Thymus (tissue), 11 donors: ENCODE measurements at regions not wholly inside any gene's neighbourhood (a gene's known extent, or its start where the extent isn't known, plus 50 kb on each side); places are given as distances from the start of the nearest gene placed in this dataset.

Experiments used
- DNase-seq, 9 donors: peaks; one replicate each; pipeline ENCODE4 v3.0.0-alpha.2; 2013; ENCODE audit warnings: low spot score in 9 of 9, low read depth in 6 of 9, missing footprints in 1 of 9
- H3K27ac ChIP-seq, 2 donors: one replicate each; pipeline ENCODE4 v1.5.1; 2013; ENCODE audit warnings: control low read depth in 1 of 2, low read depth in 1 of 2, low read length in 1 of 2, mild to moderate bottlenecking in 1 of 2, moderate library complexity in 1 of 2
- H3K27me3 ChIP-seq, 2 donors: one replicate each; pipeline ENCODE4 v1.5.1; 2013; ENCODE audit warnings: low read length in 1 of 2; ENCODE audit not compliant: control insufficient read depth in 2 of 2, insufficient read depth in 1 of 2
- H3K36me3 ChIP-seq, 2 donors: one replicate each; pipeline ENCODE4 v1.5.1; 2013; ENCODE audit warnings: low read length in 1 of 2, mild to moderate bottlenecking in 1 of 2, moderate library complexity in 1 of 2; ENCODE audit not compliant: control insufficient read depth in 2 of 2, insufficient read depth in 2 of 2
- H3K4me1 ChIP-seq, 2 donors: one replicate each; pipeline ENCODE4 v1.5.1; 2013; ENCODE audit warnings: low read length in 2 of 2; ENCODE audit not compliant: control insufficient read depth in 2 of 2, insufficient read depth in 2 of 2
- H3K4me3 ChIP-seq, 2 donors: one replicate each; pipeline ENCODE4 v1.5.1; 2013; ENCODE audit warnings: low read length in 2 of 2, control low read depth in 1 of 2, mild to moderate bottlenecking in 1 of 2
- H3K9me3 ChIP-seq, 2 donors: one replicate each; pipeline ENCODE4 v1.5.1; 2013; ENCODE audit warnings: low read length in 1 of 2, mild to moderate bottlenecking in 1 of 2; ENCODE audit not compliant: control insufficient read depth in 2 of 2, insufficient read depth in 1 of 2
- WGBS: extraction: QIAGEN DNeasy Blood & Tissue Kit; methylation state at CpG from one replicate; pipeline ENCODE4 v1.1.7; 2013; 5-methylcytosine and 5-hydroxymethylcytosine counted together
- donor health status: healthy.

GRCh38 chr19:34847393-34847792 lies 74.4 kb upstream of the ZNF599 start:
- Histone ChIP-seq H3K36me3 (no peaks in the 10 kb centered on the region), H3K4me1 (no peaks in the 10 kb centered on the region), H3K27me3 (no peaks in the 10 kb centered on the region), H3K9me3 (no peaks in the 10 kb centered on the region), H3K4me3 (no peak overlapping the region), H3K27ac (no peak overlapping the region)
- no peak for DNase-seq
- WGBS, result 77% methylated on average over 6 of the region's 6 CpGs

GRCh38 chr19:34844277-34844676 lies 71.3 kb upstream of the ZNF599 start:
- Histone ChIP-seq H3K27ac (no peak overlapping the region), H3K4me3 (no peak overlapping the region), H3K9me3 (no peaks in the 10 kb centered on the region), H3K36me3 (no peaks in the 10 kb centered on the region), H3K4me1 (no peaks in the 10 kb centered on the region), H3K27me3 (peaks cover 0 to 4% of the 10 kb centered on the region in 2 donors)
- DNase-seq, result no peak
- 95% methylated on average over 5 of the region's 5 CpGs for WGBS

- no peak overlapping the region for H3K4me3 ChIP-seq
- WGBS, result 99% methylated on average over 10 of the region's 10 CpGs
- DNase-seq, result no peak
- no peak overlapping the region for H3K27ac ChIP-seq
- H3K27me3 ChIP-seq, result peaks cover 0 to 19% of the 10 kb centered on the region in 2 donors
- H3K4me1 ChIP-seq, result no peaks in the 10 kb centered on the region
- H3K9me3 ChIP-seq, result no peaks in the 10 kb centered on the region
- H3K36me3 ChIP-seq, result no peaks in the 10 kb centered on the region
Measured at GRCh38 chr19:34841780-34842179, 68.8 kb upstream of the ZNF599 start.

GRCh38 chr19:34838753-34839431 lies 65.9 kb upstream of the ZNF599 start:
- no peaks in the 10 kb centered on the region for H3K4me1 ChIP-seq
- no peaks in the 10 kb centered on the region for H3K9me3 ChIP-seq
- peaks cover 0 to 19% of the 10 kb centered on the region in 2 donors for H3K27me3 ChIP-seq
- peak in 6 of 9 donors; percentile 6 to 49 (median 10) for DNase-seq
- no peaks in the 10 kb centered on the region for H3K36me3 ChIP-seq
- WGBS, result 51% methylated on average over 43 of the region's 43 CpGs
- no peak overlapping the region for H3K4me3 ChIP-seq
- no peak overlapping the region for H3K27ac ChIP-seq

- DNase-seq, result peak in 1 of 9 donors; percentile 3
- Histone ChIP-seq H3K9me3 (no peaks in the 10 kb centered on the region), H3K27ac (no peak overlapping the region), H3K27me3 (peaks cover 0 to 19% of the 10 kb centered on the region in 2 donors), H3K4me1 (no peaks in the 10 kb centered on the region), H3K36me3 (no peaks in the 10 kb centered on the region), H3K4me3 (no peak overlapping the region)
- WGBS, result 82% methylated on average over 6 of the region's 6 CpGs
Measured at GRCh38 chr19:34838248-34838647, 65.2 kb upstream of the ZNF599 start.

GRCh38 chr19:34837262-34837661 lies 64.2 kb upstream of the ZNF599 start:
- no peak for DNase-seq
- no peak overlapping the region for H3K27ac ChIP-seq
- WGBS, result 13% methylated on average over 1 of the region's 1 CpG

GRCh38 chr19:34835631-34836351 lies 62.8 kb upstream of the ZNF599 start:
- H3K4me1 ChIP-seq, result no peaks in the 10 kb centered on the region
- no peak overlapping the region for H3K27ac ChIP-seq
- peaks cover 0 to 19% of the 10 kb centered on the region in 2 donors for H3K27me3 ChIP-seq
- WGBS, result 94% methylated on average over 7 of the region's 7 CpGs
- no peak overlapping the region for H3K4me3 ChIP-seq
- no peaks in the 10 kb centered on the region for H3K9me3 ChIP-seq
- no peaks in the 10 kb centered on the region for H3K36me3 ChIP-seq
- no peak for DNase-seq

More at GRCh38 chr19:34837262-34837661, 64.2 kb upstream of the ZNF599 start:
- H3K4me1 ChIP-seq, result no peaks in the 10 kb centered on the region
- no peak overlapping the region for H3K4me3 ChIP-seq
- H3K9me3 ChIP-seq, result no peaks in the 10 kb centered on the region
- H3K36me3 ChIP-seq, result no peaks in the 10 kb centered on the region
- H3K27me3 ChIP-seq, result peaks cover 0 to 19% of the 10 kb centered on the region in 2 donors

- 97% methylated on average over 7 of the region's 7 CpGs for WGBS
- Histone ChIP-seq H3K36me3 (no peaks in the 10 kb centered on the region), H3K27me3 (peaks cover 0 to 18% of the 10 kb centered on the region in 2 donors), H3K4me3 (no peak overlapping the region), H3K27ac (no peak overlapping the region), H3K4me1 (no peaks in the 10 kb centered on the region), H3K9me3 (no peaks in the 10 kb centered on the region)
- no peak for DNase-seq
Measured at GRCh38 chr19:34834472-34835061, 61.6 kb upstream of the ZNF599 start.

- no peak for DNase-seq
- no peak overlapping the region for H3K27ac ChIP-seq
- H3K4me3 ChIP-seq, result no peak overlapping the region
- H3K36me3 ChIP-seq, result no peaks in the 10 kb centered on the region
- 94% methylated on average over 37 of the region's 37 CpGs for WGBS
- H3K27me3 ChIP-seq, result peaks cover 0 to under 1% of the 10 kb centered on the region in 2 donors
- no peaks in the 10 kb centered on the region for H3K9me3 ChIP-seq
- H3K4me1 ChIP-seq, result no peaks in the 10 kb centered on the region
Measured at GRCh38 chr19:34832581-34833112, 59.6 kb upstream of the ZNF599 start.
